ENCODE measurements at regions not wholly inside any gene's neighbourhood (a gene's known extent, or its start where the extent isn't known, plus 50 kb on each side); places are given as distances from the start of the nearest gene placed in this dataset.

DNA sequence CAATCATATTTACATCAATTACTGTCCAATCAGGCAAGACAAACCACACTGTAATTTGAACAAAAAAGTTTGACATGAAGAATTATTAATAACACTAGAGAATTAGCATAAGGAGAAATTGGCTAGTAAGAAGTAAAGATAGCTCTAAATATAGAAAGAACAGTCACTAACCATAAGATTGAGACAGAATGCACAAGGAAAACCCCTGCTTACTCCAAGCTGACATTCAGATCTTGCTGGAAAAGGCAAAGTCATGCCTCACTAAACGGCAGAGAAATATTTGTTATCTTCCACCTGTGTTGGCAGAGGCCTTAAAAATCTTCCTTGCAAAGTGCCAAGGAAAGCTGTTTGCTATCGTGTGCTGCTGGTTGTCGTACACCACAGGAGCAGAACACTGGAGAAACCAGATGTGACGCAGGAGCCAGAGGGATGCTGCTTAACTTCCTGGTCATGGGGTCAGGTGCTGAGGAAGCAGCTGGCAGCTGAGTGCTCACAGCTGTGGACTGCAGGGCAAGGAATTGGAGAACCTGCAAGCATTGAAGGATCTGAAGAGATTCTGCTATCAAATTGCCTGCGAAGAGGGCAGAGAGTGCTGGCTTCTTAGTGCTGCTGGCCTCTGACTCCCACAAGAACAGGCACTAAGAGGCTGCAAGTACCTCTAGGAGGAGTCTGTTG, 1323.3 kb downstream of the LRFN5 start:
- DNase-seq (ENCODE audit: low read depth) = no peak

DNA sequence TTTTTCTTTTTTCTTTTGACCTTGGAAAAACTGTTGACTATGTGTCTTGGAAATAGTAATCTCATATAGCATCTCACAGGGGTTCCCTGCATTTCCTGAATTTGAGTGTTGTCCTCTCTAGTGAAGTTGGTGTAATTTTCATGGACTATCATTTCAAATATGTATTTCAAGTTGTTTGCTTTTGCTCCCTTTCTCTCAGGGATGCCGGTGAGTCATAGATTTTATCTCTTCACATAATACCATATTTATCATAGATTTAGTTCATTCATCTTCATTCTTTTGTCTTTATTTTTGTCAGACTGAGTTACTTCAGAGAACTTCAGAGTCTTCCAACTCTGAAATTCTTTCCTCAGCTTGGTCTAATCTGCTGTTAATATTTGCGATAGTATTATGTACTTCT, 1320.6 kb downstream of the LRFN5 start:
- DNase-seq (ENCODE audit: low read depth) = no peak

DNA sequence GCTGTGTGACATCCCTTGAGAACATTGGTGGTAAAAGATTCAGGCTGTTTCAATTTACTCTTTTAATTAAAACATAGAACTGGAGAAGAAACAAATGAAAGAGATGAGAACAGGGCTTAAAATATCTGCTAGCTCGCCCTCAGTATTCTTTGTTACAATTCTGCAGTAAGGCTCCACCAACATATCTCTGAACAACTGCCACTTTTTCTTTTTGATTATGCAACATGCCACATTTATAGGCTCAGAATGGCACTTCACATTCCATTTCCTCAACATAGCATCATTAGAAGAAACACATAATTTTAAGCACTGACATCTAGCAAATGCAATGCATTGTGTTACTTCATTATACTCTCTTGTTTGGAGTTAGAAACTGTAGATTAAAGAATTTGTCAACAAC, 1315.2 kb downstream of the LRFN5 start:
- no peak for DNase-seq (ENCODE audit: low read depth)

DNA sequence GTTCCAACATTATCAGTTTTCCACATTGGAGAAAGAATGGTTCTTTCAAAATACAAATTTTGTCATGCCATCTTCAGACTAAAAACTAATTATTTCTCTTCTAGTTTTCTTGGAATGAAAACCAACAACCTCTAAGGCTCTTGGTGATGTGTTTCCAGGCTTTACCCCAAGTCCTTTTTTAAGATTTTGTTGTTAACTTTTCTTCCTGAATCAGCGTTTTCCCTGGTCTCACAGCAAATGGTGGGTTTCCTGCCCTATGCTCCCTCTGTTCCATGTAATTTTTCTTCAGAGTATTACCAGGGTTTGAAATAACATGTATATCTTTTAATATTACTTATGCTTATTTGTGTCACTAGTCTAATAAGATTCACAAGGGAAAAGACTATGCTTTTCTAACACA, 1311.9 kb downstream of the LRFN5 start:
- DNase-seq (ENCODE audit: low read depth) = no peak

DNA sequence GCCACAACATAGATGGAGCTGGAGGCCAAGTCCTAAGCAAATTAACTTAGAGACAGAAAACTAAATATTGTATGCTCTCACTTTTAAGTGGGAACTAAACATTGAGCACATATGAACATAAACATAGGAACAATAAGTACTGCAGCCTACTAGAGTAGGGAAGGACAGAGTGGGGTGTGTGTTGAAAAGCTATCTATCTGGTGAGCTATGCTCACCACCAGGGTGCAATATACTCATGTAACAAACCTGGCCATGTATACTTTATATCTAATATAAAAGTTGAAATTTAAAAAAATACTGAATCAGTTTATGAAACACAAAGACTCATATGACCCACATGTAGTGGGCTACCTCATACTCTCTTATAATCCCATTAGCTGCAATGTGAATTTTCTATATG, 1305.0 kb downstream of the LRFN5 start:
- DNase-seq (ENCODE audit: low read depth) = no peak

DNA sequence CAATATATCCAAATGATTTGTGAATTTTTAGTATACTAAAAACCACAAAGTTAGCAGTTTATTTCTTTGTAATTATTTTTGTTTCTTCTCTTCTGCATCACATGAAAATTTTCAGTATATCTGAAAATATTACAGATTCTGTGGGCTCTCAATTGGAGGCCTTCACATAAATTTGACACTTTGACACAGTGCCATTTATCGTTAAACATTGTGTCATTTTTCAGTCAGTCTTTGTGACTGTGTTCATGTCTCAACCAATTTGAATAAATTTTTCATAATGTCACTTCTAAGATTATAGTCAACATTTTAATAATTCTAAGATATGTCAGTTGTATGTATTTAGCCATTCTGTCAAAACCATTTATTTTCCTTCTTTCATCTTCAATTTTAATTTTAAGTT, 1303.0 kb downstream of the LRFN5 start:
- no peak for DNase-seq (ENCODE audit: low read depth)

DNA sequence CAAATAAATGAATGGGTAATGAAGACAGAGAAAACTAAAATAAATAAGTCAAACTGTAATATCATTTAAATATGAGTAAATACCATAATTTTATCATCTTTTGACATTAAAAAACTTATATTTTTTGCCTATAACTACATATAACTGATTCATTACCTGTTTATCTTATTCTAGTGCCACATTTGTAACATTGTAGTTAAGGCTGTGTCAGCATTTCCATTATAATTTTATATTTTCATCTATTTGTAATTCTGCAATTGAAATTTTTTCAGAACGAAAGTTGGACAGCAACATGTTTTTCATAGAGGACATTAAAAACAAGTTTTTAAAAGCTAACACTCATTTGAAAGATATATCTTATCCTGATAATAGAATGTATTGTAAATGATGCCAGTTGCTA, 1286.5 kb downstream of the LRFN5 start:
- no peak for DNase-seq (ENCODE audit: low read depth)

DNA sequence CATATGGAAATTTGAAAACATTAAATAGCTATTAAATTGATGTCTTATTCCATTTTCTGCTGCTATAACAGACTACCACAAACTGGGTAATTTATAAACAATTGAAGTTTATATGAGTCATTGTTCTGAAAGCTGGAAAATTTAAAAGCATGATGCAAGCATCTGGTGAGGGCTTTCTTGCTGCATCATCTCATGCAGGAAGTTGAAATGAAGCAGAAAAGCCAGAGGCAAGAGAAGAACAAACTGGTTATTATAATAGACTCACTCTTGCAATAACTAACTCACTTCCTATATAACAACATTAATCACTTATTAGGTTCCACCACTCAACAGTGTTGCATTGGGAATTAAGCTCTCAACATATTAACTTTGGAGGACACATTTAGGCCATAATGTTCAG, 1277.4 kb downstream of the LRFN5 start:
- DNase-seq (ENCODE audit: low read depth) = peak; percentile 22

DNA sequence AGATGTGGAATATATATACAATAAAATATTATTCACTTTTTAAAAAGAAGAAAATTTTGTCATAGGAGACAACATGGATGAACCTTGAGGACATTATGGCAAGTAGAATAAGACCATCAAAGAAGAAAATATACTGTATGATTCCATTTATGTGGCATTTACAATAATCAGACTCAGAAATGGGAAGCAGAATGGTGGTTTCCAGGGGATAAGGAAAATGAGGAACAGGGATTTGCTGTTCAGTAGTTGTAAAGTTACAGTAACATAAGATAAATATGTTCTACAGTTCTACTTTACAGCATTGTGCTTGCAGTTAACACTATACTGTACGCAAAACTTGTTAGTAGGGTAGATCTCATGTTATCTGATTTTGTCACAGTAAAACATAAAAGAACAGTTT, 1271.0 kb downstream of the LRFN5 start:
- no peak for DNase-seq (ENCODE audit: low read depth)

DNA sequence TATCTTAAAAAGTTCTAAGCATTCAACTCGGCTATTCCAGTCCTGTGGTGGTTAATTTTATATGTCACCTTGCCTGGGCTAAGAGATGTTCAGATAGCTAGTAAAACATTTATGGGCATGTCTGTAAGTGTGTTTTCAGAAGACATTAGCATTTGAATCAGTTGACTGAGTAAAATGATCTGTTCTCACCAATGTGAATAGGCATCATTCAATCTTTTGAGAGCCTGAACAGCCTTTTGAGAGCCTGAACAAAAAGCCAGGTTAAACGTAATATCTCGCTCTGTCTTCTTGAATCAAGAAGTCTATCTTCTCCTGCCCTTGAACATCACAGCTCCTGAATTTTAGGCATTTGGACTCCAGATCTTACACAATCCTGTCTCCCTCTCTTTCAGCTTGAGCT, 1266.1 kb downstream of the LRFN5 start:
- no peak for DNase-seq (ENCODE audit: low read depth)

DNA sequence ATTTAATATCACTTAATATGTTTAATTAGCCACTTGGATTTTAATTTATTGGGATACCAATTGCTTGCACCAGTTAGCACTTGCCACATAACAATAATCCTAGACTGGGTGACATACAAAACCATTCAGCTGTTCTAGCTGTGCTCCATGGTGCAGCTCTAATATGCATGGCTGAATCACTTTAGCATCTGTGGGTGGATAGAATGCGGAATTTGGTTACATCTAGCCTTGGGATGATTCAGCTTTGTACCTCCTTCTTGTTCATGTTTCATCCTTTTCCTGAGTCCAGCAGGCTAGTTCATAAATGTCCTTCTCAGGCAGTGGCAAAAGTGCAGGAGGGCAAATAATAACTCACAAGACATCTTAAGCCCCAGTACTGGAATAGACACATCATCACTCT, 1263.0 kb downstream of the LRFN5 start:
- DNase-seq (ENCODE audit: low read depth) = no peak

DNA sequence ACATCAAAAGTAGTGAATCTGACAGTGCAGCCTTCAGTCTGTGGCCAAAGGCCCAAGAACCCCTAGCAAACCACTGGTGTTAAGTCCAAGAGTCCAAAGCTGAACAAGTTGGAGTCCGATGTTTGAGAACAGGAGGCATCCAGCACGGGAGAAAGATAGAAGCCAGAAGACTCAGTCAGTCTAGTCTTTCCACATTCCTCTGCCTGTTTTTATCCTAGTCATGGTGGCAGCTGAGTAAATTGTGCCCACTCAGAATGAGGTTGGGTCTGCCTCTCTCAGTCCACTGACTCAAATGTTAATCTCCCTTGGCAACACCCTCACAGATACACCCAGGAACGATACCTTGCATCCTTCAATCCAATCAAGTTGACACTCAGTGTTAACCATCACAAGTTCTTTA, 1255.4 kb downstream of the LRFN5 start:
- no peak for DNase-seq (ENCODE audit: low read depth)

DNA sequence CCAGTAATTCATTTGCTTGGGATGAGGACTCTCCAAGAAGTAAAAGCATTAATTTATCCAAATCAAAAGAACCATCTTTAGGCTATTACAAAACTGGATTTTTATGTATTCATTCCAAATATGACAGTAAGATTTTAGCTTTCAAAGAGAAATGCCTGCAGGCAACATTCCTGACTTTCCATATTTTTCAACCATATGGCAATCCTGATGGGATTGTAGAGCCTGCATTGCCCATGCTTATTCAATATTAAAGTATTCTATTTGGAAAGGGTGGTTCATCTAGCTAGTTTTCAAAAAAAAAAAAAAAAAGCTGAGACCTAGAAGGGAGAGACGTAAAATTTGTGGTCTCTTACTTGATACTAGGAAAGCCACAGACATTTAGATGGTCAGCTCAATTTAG, 1253.7 kb downstream of the LRFN5 start:
- DNase-seq (ENCODE audit: low read depth) = no peak

DNA sequence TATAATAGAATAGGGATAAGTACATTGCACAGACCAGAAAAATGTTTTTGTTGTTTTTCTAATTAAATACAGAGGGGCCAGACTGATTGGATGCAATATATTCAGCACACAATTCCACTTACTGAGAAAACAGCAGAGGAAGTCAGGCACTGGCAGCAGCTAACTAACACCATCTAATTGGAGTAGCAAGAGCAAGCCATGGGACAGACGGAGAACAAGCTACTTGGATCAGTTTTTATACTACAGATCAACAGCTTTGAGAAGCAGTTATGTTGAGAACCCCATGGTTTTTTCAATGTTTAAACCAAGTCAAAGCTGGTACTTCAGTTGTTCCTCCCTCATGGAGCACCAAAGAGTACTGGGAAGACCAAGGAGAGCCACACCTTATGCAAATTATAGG, 1249.4 kb downstream of the LRFN5 start:
- no peak for DNase-seq (ENCODE audit: low read depth)

DNA sequence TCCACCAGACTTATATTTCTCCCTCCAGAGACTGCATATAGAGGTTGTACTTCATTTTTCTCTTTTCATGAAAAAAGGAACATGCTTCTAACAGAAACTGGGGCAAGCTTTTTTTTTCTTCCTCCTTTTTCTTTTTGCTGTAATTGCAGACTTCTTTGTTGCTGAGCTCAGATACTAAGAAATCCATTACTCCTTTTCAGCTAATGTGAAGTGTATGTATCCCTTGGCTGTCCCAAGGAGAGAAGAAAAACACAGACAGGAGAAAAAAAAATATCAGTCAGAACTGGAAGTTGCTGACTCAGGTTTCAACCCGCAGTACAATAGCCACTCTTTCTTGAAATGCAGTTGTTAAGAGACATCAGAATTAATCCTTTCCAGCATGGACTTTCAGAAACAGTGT, 1248.4 kb downstream of the LRFN5 start:
- DNase-seq (ENCODE audit: low read depth) = no peak

DNA sequence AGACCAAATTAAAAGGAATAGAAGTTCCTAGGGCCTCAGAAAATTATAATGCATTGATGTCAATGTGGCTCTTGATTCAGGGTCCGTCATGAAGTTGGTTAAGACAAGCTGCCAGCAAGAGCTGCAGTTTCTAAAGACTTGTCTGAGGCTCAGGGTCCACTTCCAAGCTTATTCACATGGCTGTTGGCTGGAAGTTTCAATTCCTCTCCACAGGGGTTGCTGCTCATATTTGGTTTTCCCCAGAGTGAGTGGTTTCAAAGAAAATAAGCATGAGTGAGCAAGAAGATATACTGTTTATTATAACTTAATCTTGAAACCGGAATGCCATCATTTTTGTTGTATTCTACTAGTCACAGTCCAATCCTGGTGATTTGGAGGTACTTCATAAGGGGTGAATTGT, 1247.4 kb downstream of the LRFN5 start:
- DNase-seq (ENCODE audit: low read depth) = no peak

DNA sequence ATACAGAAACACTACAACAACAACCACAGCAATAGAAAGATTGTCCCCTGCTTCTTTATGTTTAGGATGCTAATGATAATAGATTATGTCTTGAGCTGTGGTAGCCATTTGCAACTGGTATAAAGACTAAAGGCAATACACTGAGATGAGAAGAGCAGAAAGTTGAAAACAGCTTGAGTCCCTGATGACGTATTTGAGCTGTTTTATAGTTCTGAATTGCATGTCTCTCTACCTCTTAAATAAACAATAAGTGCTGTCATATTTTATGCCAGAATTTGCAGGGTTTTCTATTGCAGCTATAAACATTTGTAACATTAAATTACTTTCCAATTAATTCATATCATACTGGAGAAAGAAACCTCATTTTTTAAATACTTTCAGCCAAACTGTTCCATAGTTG, 1242.0 kb downstream of the LRFN5 start:
- DNase-seq (ENCODE audit: low read depth) = no peak

DNA sequence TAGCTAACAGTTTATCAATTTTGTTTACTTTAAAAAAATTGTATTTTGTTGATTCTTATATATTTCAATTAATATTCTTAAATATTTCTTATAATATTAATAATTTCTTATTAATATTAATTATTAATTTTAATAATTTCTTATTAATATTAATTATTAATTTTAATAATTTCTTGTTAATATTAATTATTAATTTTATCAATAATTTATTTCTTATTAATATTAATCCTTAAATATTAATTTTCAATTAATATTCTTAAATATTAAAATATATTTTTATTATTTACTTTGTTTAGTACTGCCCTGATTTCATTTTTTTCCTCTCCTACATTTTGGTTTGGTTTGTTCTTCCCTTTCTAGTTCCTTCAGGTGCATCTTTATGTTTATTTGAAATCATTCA, 1208.1 kb downstream of the LRFN5 start:
- DNase-seq (ENCODE audit: low read depth) = no peak

DNA sequence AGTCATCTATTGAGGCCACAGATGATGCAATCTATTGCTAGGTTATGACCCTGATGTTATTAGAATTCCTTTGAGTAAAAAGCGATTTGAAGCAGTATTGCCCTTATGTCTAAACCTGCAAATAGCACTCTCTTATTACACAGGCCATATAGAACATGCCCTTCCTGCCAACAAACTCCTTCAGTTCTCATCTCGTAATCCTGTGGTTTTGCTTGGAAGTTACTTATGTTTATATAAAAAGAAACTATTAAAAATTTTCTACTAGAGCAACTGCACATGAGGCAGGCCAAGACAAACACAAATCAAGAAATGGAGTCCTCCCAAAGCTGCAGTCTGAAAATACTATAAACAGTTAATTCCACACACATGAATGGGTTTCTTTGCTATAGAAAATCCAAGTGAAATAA, 1200.2 kb downstream of the LRFN5 start:
- DNase-seq (ENCODE audit: low read depth) = no peak

DNA sequence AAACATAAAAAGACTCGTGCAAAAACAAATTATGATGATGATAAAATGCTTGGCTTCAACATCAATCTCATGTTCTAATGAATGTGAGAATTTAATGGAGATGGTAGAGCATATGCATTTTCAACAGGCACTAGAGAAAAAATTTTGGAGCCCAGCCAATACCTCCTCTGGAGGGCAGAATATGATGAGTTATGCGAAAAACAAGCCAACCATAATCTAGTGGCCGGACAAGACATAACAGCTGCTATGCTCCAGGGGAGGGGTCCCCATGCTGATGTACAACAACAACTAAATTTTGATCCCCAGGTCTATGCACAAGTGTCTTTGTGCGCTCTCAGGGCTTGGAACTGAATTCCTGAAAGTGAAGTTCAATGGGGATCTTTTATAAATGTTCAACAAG, 1197.5 kb downstream of the LRFN5 start:
- DNase-seq (ENCODE audit: low read depth) = no peak

DNA sequence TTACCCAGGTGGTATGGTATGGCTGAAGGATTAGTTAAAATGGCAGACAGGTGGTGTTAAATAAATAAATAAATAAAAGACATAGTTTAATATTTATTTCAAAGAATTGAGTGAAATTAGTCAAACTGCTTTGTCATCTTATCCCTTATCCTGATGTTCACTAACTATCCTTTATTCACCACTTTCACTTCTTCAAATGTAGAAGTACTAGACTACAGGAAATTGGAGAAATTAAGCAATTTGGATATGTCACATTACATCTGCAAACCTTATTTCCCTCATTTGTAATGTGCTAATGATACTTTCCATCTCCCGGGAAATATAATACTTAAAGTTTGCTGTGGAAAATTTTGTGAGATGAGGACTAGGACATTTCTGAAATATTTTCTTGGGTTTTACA, 1195.7 kb downstream of the LRFN5 start:
- DNase-seq (ENCODE audit: low read depth) = no peak

DNA sequence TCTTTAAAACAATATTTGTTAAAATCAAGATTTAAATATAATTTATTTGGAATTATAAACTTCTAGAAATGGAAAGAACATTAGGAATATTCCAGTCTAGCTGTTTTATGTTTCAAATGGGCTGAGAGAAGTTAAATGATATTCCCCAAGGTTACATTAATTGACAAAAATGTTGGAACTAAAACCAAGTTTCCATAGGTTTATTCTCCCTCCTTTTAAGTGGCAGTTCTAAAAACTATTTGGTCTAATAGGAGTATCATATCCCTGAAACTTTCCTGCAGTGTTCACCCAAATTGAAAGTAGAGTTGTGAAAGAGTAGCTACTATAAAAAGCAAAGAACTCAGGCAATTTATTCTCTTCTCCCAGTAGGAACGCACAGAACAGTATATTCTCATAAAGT, 1185.5 kb downstream of the LRFN5 start:
- DNase-seq (ENCODE audit: low read depth) = no peak

DNA sequence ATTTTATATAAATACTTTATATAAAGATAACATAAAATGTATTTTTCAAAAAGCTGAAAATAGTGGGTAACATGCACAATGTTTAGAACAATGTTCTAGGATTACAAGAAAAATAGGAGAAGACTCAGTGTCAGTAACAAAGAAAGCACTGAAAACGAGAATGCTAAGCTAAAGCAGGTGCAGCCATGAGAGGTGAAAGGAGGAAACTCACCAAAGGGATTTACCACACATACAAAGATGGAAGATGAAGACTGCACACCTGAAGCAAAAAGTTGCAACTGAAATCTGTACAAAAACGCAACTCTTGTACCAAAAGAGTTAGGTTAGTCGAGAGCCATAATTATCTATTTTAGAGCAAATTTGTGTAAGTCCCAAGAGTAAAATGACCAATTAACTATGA, 1176.1 kb downstream of the LRFN5 start:
- no peak for DNase-seq (ENCODE audit: low read depth)

DNA sequence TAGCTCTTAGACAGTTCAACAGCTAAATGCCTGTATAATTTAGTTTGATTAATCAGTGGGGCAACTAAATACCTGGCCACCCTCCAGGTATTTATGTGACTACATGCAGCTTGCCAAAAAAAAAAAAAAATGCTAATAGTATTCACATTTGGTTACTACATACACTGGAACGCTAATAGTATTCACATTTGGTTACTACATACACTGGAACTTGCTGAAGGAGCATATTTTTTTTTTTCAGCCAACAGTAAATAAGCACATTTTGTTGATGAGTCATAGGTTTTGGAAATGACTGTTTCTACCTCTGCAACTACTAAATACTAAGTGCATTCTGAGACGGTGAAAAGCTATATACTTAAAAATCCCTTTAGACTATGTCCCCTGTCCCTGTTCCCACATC, 1172.3 kb downstream of the LRFN5 start:
- DNase-seq (ENCODE audit: low read depth) = no peak

DNA sequence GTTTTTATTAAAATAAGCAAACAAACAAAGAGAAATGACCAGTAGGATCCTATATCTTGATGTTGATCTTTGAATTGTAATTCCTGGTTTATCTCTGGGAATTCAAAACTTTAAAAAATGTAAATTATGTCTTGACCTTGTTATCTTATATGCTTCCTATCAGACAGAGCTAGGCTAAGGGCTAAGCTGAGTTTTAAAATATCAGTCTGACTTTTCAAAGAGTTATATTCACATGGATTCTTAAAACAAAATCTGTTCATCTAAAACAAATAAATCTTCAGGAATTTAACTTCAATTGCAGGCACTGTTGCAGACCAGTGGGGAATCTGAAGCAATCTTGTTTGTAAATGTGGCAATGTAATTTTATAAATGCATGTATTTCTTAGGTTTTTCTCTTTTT, 1144.1 kb downstream of the LRFN5 start:
- DNase-seq (ENCODE audit: low read depth) = no peak
